ENCODE measurements at regions not wholly inside any gene's neighbourhood (a gene's known extent, or its start where the extent isn't known, plus 50 kb on each side); places are given as distances from the start of the nearest gene placed in this dataset.

GRCh38 chr10:8726779-8727084 lies 672.2 kb downstream of the GATA3 start:
- no peak for TF ChIP-seq Cebpa-rat (IDR thresholded peaks at IDR 0.05)
- Histone ChIP-seq H4K20me1 (no peaks in the 10 kb centered on the region), H3K4me2 (no peak overlapping the region), H3K4me1 (0 out of 20 replicates have a peak, but pooled peaks cover 0 to 3% (median 0%) of the 10 kb centered on the region in 10 experiments), H3K27ac (no peak overlapping the region), H3K9ac (no peak overlapping the region), H3K27me3 (no peaks in the 10 kb centered on the region), H3K4me3 (no peak overlapping the region), H3K9me3 (replicated peaks in 1 of 11) (peaks cover 6 to 14% (median 8%) of the 10 kb centered on the region in 11 experiments; a peak in 19 of 22 replicates), H3K36me3 (no peaks in the 10 kb centered on the region)

GRCh38 chr10:8731121-8732095 lies 676.9 kb downstream of the GATA3 start:
- Histone ChIP-seq H3K4me2 (no peak overlapping the region), H3K4me3 (no peak overlapping the region), H3K36me3 (no peaks in the 10 kb centered on the region), H3K4me1 (no peaks in the 10 kb centered on the region), H3K9me3 (replicated peaks in 1 of 11) (no peaks in the 10 kb centered on the region), H3K9ac (no peak overlapping the region), H4K20me1 (no peaks in the 10 kb centered on the region), H3K27ac (no peak overlapping the region), H3K27me3 (no peaks in the 10 kb centered on the region)
- no peak for TF ChIP-seq Cebpa-rat (IDR thresholded peaks at IDR 0.05)

- no peak for TF ChIP-seq Cebpa-rat (IDR thresholded peaks at IDR 0.05)
- Histone ChIP-seq H3K9me3 (replicated peaks in 1 of 11) (no peaks in the 10 kb centered on the region), H3K4me2 (no peak overlapping the region), H3K9ac (no peak overlapping the region), H3K4me1 (peaks cover 0 to 7% (median 0%) of the 10 kb centered on the region in 10 experiments; a peak in 1 of 20 replicates), H3K4me3 (no peak overlapping the region), H3K36me3 (no peaks in the 10 kb centered on the region), H3K27ac (no peak overlapping the region), H3K27me3 (no peaks in the 10 kb centered on the region), H4K20me1 (no peaks in the 10 kb centered on the region)
These were observed 684.5 kb downstream of the GATA3 start for GRCh38 chr10:8738987-8739386.

GRCh38 chr10:8752146-8752843 lies 697.8 kb downstream of the GATA3 start:
- H3K27ac ChIP-seq: no peak overlapping the region
- no peaks in the 10 kb centered on the region for H3K27me3 ChIP-seq
- H3K4me3 ChIP-seq: no peak overlapping the region
- no peaks in the 10 kb centered on the region for H4K20me1 ChIP-seq
- H3K4me2 ChIP-seq: no peak overlapping the region
- no peak overlapping the region for H3K9ac ChIP-seq
- TF ChIP-seq Cebpa-rat (IDR thresholded peaks at IDR 0.05): no peak
- no peaks in the 10 kb centered on the region for H3K4me1 ChIP-seq
- no peaks in the 10 kb centered on the region for H3K9me3 ChIP-seq (replicated peaks in 1 of 11)
- no peaks in the 10 kb centered on the region for H3K36me3 ChIP-seq

- no peaks in the 10 kb centered on the region for H4K20me1 ChIP-seq
- H3K4me1 ChIP-seq: no peaks in the 10 kb centered on the region
- no peak overlapping the region for H3K27ac ChIP-seq
These were observed 703.5 kb downstream of the GATA3 start for GRCh38 chr10:8758029-8758428.

GRCh38 chr10:8766899-8767298 lies 712.4 kb downstream of the GATA3 start:
- H3K4me2 ChIP-seq: no peak overlapping the region
- no peaks in the 10 kb centered on the region for H3K36me3 ChIP-seq
- H3K9me3 ChIP-seq (replicated peaks in 1 of 11): no peaks in the 10 kb centered on the region
- H3K4me1 ChIP-seq: no peaks in the 10 kb centered on the region
- H3K4me3 ChIP-seq: no peak overlapping the region
- no peaks in the 10 kb centered on the region for H3K27me3 ChIP-seq
- H3K27ac ChIP-seq: no peak overlapping the region
- TF ChIP-seq Cebpa-rat (IDR thresholded peaks at IDR 0.05): no peak
- no peaks in the 10 kb centered on the region for H4K20me1 ChIP-seq
- H3K9ac ChIP-seq: no peak overlapping the region

More at GRCh38 chr10:8758029-8758428, 703.5 kb downstream of the GATA3 start:
- Histone ChIP-seq H3K36me3 (no peaks in the 10 kb centered on the region), H3K4me3 (no peak overlapping the region), H3K9ac (no peak overlapping the region), H3K27me3 (no peaks in the 10 kb centered on the region), H3K4me2 (no peak overlapping the region), H3K9me3 (replicated peaks in 1 of 11) (no peaks in the 10 kb centered on the region)
- no peak for TF ChIP-seq Cebpa-rat (IDR thresholded peaks at IDR 0.05)

GRCh38 chr10:8767591-8767990 lies 713.1 kb downstream of the GATA3 start:
- Histone ChIP-seq H3K4me1 (no peaks in the 10 kb centered on the region), H3K27ac (no peak overlapping the region), H3K4me3 (no peak overlapping the region), H3K27me3 (no peaks in the 10 kb centered on the region), H3K9ac (no peak overlapping the region), H3K4me2 (no peak overlapping the region), H3K36me3 (no peaks in the 10 kb centered on the region), H3K9me3 (replicated peaks in 1 of 11) (no peaks in the 10 kb centered on the region), H4K20me1 (no peaks in the 10 kb centered on the region)
- no peak for TF ChIP-seq Cebpa-rat (IDR thresholded peaks at IDR 0.05)

- Histone ChIP-seq H3K27ac (no peak overlapping the region), H3K4me3 (no peak overlapping the region), H3K4me2 (no peak overlapping the region), H3K9ac (no peak overlapping the region), H3K4me1 (no peaks in the 10 kb centered on the region), H3K27me3 (no peaks in the 10 kb centered on the region), H4K20me1 (no peaks in the 10 kb centered on the region), H3K36me3 (no peaks in the 10 kb centered on the region), H3K9me3 (replicated peaks in 1 of 11) (no peaks in the 10 kb centered on the region)
- TF ChIP-seq Cebpa-rat (IDR thresholded peaks at IDR 0.05): no peak
These were observed 713.9 kb downstream of the GATA3 start for GRCh38 chr10:8768341-8768740.

- H3K4me3 ChIP-seq: no peak overlapping the region
- TF ChIP-seq Cebpa-rat (IDR thresholded peaks at IDR 0.05): no peak
- H3K4me1 ChIP-seq: no peaks in the 10 kb centered on the region
- H3K4me2 ChIP-seq: no peak overlapping the region
- H3K36me3 ChIP-seq: no peaks in the 10 kb centered on the region
- H3K27ac ChIP-seq: no peak overlapping the region
- H4K20me1 ChIP-seq: no peaks in the 10 kb centered on the region
- no peak overlapping the region for H3K9ac ChIP-seq
- H3K9me3 ChIP-seq (replicated peaks in 1 of 11): no peaks in the 10 kb centered on the region
- H3K27me3 ChIP-seq: no peaks in the 10 kb centered on the region
These were observed 714.4 kb downstream of the GATA3 start for GRCh38 chr10:8768852-8769251.
